ENCODE measurements at regions not wholly inside any gene's neighbourhood (a gene's known extent, or its start where the extent isn't known, plus 50 kb on each side); places are given as distances from the start of the nearest gene placed in this dataset.

DNA sequence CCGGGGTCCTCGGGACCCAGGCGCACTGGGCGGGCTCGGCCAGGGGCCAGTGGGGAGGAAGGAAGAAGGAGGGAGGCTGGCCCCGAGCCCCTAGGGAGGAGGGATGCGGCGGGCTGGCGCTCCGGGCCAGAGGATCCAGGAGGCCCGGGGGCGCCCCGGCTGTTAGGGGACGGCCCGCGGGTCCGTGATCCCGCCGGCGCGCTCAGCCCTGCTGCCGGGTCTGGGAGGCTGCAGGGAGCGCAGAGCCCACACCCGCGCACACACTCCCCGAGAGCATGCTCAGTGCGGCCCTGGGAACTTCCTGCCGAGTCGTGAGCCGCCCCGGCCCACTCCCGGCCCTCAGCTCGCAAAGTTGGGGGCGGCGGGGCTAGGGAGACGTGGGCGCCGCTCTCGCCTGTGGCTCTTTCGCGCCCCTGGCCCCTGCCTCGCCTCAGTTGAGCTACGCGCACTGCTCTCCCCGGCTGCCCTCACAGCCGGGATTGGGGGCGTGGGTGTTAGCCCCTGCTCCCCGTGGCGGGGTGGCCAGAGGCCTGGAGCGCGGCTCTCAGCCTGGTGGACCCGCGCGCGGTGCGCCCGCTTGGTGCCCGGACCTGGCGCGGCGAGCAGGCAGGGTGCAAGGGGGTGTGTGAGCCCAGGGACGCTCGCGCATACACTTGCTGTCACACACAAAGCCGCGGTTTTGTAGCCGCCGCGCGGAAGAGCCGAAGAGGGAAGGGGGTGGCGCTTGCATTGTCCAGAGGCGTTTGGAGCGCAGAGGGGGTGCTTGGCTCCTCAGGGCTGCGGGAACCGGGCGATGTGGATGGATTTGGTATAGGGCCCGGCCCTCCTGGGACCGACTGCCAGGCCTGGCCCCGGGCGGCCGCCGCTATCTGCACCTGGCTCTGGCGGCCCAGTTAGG, 132.9 kb upstream of the MGAT5 start (continued):
- TF ChIP-seq, protein P1, sequence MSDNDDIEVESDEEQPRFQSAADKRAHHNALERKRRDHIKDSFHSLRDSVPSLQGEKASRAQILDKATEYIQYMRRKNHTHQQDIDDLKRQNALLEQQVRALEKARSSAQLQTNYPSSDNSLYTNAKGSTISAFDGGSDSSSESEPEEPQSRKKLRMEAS (IDR thresholded peaks at IDR 0.05): no peak
- TF ChIP-seq SUZ12 (IDR thresholded peaks at IDR 0.05; ENCODE audit: low read length): peak; percentile 29; the same call in 1 of the 2 replicates
- TF ChIP-seq TAF7 (optimal IDR thresholded peaks at IDR 0.05; ENCODE audit: borderline replicate concordance, low read depth, low read length): no peak
- TF ChIP-seq TEAD4 (IDR thresholded peaks at IDR 0.05; ENCODE audit: low read depth, low read length): no peak
- no peak for TF ChIP-seq CTBP2 (IDR thresholded peaks at IDR 0.05; ENCODE audit: borderline replicate concordance, insufficient read depth, insufficient read length, low read length)
- 0 out of 4 replicates have a peak, but pooled peaks of 1 of the 2 experiments have one; percentile 60 for TF ChIP-seq SIN3A (conservative IDR thresholded peaks at IDR 0.05 in 1 of 2, IDR thresholded peaks at IDR 0.05 in 1 of 2; ENCODE audit: low read depth in 1 of 2, low read length in 2 of 2)
- TF ChIP-seq CBX5 (IDR thresholded peaks at IDR 0.05; ENCODE audit: low read depth, low read length): no peak
- TF ChIP-seq TAF1 (IDR thresholded peaks at IDR 0.05; ENCODE audit: low read depth, low read length): peak; percentile 12; the same call in 1 of the 2 replicates
- TF ChIP-seq, protein P2, sequence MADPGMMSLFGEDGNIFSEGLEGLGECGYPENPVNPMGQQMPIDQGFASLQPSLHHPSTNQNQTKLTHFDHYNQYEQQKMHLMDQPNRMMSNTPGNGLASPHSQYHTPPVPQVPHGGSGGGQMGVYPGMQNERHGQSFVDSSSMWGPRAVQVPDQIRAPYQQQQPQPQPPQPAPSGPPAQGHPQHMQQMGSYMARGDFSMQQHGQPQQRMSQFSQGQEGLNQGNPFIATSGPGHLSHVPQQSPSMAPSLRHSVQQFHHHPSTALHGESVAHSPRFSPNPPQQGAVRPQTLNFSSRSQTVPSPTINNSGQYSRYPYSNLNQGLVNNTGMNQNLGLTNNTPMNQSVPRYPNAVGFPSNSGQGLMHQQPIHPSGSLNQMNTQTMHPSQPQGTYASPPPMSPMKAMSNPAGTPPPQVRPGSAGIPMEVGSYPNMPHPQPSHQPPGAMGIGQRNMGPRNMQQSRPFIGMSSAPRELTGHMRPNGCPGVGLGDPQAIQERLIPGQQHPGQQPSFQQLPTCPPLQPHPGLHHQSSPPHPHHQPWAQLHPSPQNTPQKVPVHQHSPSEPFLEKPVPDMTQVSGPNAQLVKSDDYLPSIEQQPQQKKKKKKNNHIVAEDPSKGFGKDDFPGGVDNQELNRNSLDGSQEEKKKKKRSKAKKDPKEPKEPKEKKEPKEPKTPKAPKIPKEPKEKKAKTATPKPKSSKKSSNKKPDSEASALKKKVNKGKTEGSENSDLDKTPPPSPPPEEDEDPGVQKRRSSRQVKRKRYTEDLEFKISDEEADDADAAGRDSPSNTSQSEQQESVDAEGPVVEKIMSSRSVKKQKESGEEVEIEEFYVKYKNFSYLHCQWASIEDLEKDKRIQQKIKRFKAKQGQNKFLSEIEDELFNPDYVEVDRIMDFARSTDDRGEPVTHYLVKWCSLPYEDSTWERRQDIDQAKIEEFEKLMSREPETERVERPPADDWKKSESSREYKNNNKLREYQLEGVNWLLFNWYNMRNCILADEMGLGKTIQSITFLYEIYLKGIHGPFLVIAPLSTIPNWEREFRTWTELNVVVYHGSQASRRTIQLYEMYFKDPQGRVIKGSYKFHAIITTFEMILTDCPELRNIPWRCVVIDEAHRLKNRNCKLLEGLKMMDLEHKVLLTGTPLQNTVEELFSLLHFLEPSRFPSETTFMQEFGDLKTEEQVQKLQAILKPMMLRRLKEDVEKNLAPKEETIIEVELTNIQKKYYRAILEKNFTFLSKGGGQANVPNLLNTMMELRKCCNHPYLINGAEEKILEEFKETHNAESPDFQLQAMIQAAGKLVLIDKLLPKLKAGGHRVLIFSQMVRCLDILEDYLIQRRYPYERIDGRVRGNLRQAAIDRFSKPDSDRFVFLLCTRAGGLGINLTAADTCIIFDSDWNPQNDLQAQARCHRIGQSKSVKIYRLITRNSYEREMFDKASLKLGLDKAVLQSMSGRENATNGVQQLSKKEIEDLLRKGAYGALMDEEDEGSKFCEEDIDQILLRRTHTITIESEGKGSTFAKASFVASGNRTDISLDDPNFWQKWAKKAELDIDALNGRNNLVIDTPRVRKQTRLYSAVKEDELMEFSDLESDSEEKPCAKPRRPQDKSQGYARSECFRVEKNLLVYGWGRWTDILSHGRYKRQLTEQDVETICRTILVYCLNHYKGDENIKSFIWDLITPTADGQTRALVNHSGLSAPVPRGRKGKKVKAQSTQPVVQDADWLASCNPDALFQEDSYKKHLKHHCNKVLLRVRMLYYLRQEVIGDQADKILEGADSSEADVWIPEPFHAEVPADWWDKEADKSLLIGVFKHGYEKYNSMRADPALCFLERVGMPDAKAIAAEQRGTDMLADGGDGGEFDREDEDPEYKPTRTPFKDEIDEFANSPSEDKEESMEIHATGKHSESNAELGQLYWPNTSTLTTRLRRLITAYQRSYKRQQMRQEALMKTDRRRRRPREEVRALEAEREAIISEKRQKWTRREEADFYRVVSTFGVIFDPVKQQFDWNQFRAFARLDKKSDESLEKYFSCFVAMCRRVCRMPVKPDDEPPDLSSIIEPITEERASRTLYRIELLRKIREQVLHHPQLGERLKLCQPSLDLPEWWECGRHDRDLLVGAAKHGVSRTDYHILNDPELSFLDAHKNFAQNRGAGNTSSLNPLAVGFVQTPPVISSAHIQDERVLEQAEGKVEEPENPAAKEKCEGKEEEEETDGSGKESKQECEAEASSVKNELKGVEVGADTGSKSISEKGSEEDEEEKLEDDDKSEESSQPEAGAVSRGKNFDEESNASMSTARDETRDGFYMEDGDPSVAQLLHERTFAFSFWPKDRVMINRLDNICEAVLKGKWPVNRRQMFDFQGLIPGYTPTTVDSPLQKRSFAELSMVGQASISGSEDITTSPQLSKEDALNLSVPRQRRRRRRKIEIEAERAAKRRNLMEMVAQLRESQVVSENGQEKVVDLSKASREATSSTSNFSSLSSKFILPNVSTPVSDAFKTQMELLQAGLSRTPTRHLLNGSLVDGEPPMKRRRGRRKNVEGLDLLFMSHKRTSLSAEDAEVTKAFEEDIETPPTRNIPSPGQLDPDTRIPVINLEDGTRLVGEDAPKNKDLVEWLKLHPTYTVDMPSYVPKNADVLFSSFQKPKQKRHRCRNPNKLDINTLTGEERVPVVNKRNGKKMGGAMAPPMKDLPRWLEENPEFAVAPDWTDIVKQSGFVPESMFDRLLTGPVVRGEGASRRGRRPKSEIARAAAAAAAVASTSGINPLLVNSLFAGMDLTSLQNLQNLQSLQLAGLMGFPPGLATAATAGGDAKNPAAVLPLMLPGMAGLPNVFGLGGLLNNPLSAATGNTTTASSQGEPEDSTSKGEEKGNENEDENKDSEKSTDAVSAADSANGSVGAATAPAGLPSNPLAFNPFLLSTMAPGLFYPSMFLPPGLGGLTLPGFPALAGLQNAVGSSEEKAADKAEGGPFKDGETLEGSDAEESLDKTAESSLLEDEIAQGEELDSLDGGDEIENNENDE (IDR thresholded peaks at IDR 0.05; ENCODE audit: insufficient replicate concordance, low read length): no peak

Data from H1 (cell line).